Activated T-helper 17 cell treated with anti-CD3 and anti-CD28 coated beads, Interleukin-2, amount 50 U/mL, for 72 hours (primary cell): ENCODE measurements at regions not wholly inside any gene's neighbourhood (a gene's known extent, or its start where the extent isn't known, plus 50 kb on each side); places are given as distances from the start of the nearest gene placed in this dataset.

Experiments used
- ATAC-seq: fragments of 150-1000 bp; cut with Tn5 transposase; replicated peaks from 2 replicates; pipeline ENCODE4 v1.10.0; 2021; ENCODE audit warnings: mild to moderate bottlenecking, moderate library complexity
- H3K27ac Mint-ChIP-seq: one replicate; pipeline ENCODE4 v1.8.0; 2022; ENCODE audit warnings: mixed read lengths
- H3K27me3 Mint-ChIP-seq: one replicate; pipeline ENCODE4 v1.8.0; 2022; ENCODE audit warnings: mixed read lengths
- H3K36me3 Mint-ChIP-seq: one replicate; pipeline ENCODE4 v1.8.0; 2022; ENCODE audit warnings: low read depth, mild to moderate bottlenecking, mixed read lengths
- H3K4me1 Mint-ChIP-seq: one replicate; pipeline ENCODE4 v1.8.0; 2022; ENCODE audit warnings: mixed read lengths
- H3K4me3 Mint-ChIP-seq: one replicate; pipeline ENCODE4 v1.8.0; 2022; ENCODE audit warnings: mild to moderate bottlenecking, mixed read lengths
- H3K9me3 Mint-ChIP-seq: one replicate; pipeline ENCODE4 v1.8.0; 2022; ENCODE audit warnings: mixed read lengths

DNA sequence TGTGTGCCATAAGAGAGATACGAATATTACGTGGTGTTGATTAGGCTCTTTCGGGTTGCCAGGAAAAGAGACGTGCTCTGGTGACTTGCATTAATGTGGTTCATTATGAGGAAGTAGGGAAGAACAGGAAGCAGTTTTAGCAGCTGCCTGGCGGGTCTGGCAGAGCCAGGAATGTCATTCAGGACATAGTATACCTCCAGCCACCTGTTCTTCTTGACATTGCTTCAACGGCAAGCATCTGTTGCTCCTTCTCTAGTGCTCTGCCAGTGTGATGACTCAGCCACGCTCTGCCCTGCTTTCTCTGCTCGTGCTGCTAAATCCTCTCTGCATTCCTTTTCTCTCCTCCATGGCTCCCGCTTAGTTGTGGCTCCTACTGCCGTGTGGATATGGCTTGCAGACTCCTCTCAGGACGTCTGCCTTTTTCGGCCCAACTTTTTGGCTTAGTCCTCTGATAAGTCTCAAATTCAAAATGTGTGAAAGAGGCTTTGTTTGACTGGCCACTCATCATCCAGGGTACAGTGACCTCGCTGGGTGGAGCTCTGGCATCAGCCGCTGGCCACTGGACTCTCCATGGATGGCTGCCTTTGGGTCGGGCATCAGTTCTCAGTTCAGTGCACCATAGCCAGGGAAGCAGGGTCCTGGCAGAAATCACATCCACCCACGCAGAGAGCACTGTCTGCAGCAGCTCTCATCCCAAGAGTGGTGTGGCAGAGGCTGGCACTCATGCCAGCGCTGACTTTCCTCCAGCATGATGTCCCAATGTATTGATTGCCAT, 89.3 kb upstream of the KLF3 start:
- Mint-ChIP-seq H3K36me3 (no peaks in the 10 kb centered on the region), H3K9me3 (no peaks in the 10 kb centered on the region), H3K4me3 (no peak overlapping the region), H3K27ac (no peak overlapping the region), H3K4me1 (no peaks in the 10 kb centered on the region), H3K27me3 (peaks cover 3% of the 10 kb centered on the region)
- no peak for ATAC-seq

GRCh38 chr4:38576767-38577166, 87.2 kb upstream of the KLF3 start:
- no peaks in the 10 kb centered on the region for H3K36me3 Mint-ChIP-seq
- no peaks in the 10 kb centered on the region for H3K4me1 Mint-ChIP-seq
- ATAC-seq: no peak
- H3K4me3 Mint-ChIP-seq: no peak overlapping the region
- H3K9me3 Mint-ChIP-seq: no peaks in the 10 kb centered on the region
- H3K27ac Mint-ChIP-seq: no peak overlapping the region
- no peaks in the 10 kb centered on the region for H3K27me3 Mint-ChIP-seq

GRCh38 chr4:38577462-38577861, 86.5 kb upstream of the KLF3 start:
- H3K36me3 Mint-ChIP-seq: no peaks in the 10 kb centered on the region
- no peaks in the 10 kb centered on the region for H3K4me1 Mint-ChIP-seq
- ATAC-seq: no peak
- no peaks in the 10 kb centered on the region for H3K27me3 Mint-ChIP-seq
- no peaks in the 10 kb centered on the region for H3K9me3 Mint-ChIP-seq
- H3K4me3 Mint-ChIP-seq: no peak overlapping the region
- H3K27ac Mint-ChIP-seq: no peak overlapping the region

DNA sequence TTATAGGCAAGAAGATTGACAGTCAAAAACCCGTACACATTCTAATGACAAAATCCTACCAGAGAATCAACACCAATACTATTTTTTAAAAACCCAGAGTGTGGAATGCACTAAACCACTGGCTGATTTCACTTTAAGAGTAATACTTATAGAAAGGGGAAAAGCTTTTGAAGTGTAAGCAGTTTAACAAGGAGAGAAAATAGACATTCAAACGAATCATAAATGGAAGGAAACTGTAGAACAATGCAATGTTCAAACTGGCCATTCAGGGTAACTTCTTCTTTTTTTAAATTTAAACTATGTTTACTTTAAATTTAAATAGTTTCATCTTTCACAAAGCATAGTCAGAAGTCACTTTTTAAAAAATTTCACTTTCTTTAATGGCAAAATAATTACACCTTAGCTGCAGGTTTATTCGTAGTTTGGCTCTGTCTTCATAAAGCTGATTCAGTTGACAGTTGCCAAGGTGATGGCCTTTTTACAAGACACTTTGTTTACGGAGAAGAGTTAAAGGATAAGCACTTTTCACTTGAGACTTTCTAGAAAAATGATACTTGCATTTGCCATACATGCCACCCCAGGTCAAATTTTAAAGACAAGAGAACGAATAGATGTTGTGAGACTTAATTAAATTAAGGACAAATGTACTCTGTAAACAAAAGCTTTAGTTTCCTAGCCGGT, 82.4 kb upstream of the KLF3 start:
- no peaks in the 10 kb centered on the region for H3K9me3 Mint-ChIP-seq
- peaks cover 11% of the 10 kb centered on the region for H3K4me1 Mint-ChIP-seq
- no peaks in the 10 kb centered on the region for H3K27me3 Mint-ChIP-seq
- H3K36me3 Mint-ChIP-seq: no peaks in the 10 kb centered on the region
- no peak for ATAC-seq
- H3K27ac Mint-ChIP-seq: no peak overlapping the region
- no peak overlapping the region for H3K4me3 Mint-ChIP-seq

DNA sequence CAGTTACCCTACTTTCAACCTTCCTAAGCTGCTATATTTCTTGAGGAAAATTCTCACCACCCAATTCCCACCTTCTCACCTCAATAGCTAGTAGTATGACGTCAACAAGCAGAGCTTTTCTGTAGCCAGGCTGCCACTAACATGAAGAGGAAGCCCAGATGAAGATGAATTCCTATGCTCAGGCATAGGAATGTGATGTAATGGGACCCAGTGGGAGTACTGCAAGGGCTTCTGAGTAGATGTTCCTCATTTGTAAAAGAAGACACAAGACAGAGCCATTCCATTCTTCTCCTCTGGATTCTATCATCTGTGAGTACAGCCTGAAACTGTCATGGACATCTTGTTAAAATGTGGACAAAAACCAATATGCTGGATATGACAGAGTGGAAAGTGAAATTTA, 81.6 kb upstream of the KLF3 start:
- Mint-ChIP-seq H3K36me3 (no peaks in the 10 kb centered on the region), H3K4me1 (peaks cover 11% of the 10 kb centered on the region), H3K27ac (no peak overlapping the region), H3K4me3 (no peak overlapping the region), H3K9me3 (no peaks in the 10 kb centered on the region), H3K27me3 (no peaks in the 10 kb centered on the region)
- ATAC-seq: peak; percentile 35

DNA sequence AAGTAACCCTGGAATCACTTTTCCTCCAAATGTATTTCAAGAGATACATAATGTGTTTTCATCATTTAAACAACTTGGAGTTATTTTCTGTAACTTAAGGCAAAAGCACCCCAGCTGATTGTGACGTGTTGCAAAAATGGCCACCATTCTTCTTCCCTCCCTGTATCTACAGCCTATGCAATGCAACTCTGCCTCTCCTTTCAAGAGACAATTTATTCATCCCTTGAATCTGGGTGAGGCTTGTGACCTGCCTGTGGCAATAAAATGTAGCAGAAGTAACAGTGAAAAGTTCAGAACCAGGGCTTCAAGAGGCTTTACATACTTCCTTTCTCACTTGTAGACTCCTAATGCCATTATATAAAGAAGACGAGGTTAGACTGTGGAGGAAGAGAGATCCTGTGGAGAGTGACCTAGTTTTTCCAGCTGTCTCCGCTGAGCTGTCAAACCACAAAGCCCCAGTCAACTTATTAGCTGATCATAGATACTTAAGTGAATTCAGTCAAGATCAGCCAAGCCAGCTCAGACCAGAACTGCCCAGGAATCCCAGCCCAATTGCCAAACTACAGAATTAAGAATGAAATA, 81.0 kb upstream of the KLF3 start:
- Mint-ChIP-seq H3K36me3 (no peaks in the 10 kb centered on the region), H3K27me3 (no peaks in the 10 kb centered on the region), H3K9me3 (no peaks in the 10 kb centered on the region), H3K27ac (no peak overlapping the region), H3K4me1 (peaks cover 11% of the 10 kb centered on the region), H3K4me3 (peak overlapping the region; percentile 23)
- ATAC-seq: peak; percentile 96

DNA sequence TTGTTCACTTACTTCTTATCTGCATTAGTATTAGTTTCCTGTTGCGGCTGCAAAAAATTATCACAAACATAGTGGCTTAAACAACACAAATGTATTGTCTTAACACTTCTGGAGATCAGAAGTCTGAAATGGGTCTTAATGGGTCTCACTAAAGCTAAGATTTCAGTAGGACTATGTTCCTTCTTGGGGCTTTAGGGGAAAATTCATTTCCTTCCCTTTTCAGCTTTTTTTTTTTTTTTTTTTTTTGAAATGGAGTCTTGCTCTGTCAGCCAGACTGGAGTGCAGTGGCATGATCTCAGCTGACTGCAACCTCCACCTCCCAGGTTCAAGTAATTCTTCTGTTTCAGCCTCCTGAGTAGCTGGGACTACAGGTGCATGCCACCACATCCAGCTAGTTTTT, 78.1 kb upstream of the KLF3 start:
- Mint-ChIP-seq H3K4me1 (peaks cover 11% of the 10 kb centered on the region), H3K36me3 (no peaks in the 10 kb centered on the region), H3K4me3 (no peak overlapping the region), H3K27me3 (no peaks in the 10 kb centered on the region), H3K27ac (no peak overlapping the region), H3K9me3 (peaks cover 4% of the 10 kb centered on the region)
- ATAC-seq: no peak

DNA sequence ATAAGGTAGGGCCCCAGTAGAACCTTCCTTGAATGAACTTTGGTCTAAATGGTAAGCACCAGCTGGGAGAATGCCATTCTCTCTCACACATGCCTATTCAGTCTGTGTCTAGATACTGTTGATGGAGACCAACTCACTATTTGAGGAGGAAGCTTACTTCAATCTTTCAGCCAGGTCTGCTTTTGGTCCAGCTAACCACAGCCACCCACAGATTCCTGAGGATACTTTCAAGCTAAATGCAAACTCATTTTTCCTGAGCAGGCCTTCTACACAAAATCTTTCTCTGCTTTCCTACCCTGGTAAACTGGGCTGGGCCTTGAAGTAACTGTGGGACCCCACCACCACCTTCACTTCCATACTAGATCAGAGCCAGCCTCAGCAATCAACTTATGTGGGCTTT, 76.9 kb upstream of the KLF3 start:
- peaks cover 4% of the 10 kb centered on the region for H3K9me3 Mint-ChIP-seq
- H3K36me3 Mint-ChIP-seq: no peaks in the 10 kb centered on the region
- no peak overlapping the region for H3K27ac Mint-ChIP-seq
- H3K4me3 Mint-ChIP-seq: no peak overlapping the region
- H3K4me1 Mint-ChIP-seq: peaks cover 11% of the 10 kb centered on the region
- H3K27me3 Mint-ChIP-seq: no peaks in the 10 kb centered on the region
- no peak for ATAC-seq

DNA sequence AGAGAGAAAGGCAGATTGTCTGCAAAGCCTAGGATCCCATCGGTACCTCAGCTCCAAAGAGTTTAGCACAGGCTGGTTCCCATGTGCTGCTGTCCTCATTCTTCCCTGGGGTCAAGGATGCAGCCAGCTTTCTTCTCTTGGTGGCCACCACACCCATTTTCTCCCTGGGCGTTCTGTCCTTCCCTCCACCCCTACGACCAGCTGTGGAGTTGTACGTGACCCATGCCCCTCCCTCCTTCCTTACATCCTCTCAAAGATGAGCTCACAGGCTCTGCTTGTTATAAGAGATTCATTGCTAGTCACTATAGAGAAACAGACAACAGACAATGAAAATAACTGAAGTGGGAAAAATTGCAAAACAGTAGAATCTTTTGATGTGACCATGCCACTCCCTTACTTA, 74.0 kb upstream of the KLF3 start:
- H3K36me3 Mint-ChIP-seq: no peaks in the 10 kb centered on the region
- H3K9me3 Mint-ChIP-seq: peaks cover 4% of the 10 kb centered on the region
- no peak overlapping the region for H3K4me3 Mint-ChIP-seq
- no peaks in the 10 kb centered on the region for H3K27me3 Mint-ChIP-seq
- H3K27ac Mint-ChIP-seq: no peak overlapping the region
- no peaks in the 10 kb centered on the region for H3K4me1 Mint-ChIP-seq
- no peak for ATAC-seq

DNA sequence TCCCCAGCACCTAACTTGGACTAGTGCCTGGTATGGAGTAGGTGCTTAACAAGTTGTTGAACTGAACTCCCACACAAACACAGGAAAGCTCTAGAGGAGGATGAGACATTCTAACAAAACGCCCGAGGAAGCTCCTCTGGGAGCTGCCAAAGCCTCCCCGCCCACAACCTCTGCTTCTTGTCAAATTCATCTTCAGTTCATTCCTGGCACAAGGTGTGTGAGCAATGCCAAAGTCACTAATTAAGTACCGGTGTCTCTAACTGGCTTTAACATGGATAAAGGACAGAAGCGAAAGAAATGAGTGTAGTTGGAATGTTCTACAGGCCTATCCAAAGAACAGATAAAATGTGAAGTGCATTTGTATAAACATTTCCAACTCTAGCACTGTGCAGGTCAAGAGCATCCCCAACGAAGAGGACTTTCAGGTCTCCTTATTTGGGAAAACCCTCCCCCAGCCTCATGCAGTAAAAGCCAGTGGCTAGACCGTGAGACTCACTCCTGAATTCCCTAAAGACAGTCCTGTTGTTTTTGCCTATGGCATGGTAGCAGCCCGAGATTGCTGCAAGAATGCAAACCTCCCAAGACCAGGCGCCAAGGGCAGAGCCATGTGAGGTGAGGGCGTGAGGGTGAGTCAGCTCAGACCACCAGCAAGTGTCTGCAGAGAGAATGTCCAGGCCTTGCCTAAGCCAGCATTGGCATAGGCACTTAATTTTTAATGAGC, 72.2 kb upstream of the KLF3 start:
- Mint-ChIP-seq H3K36me3 (no peaks in the 10 kb centered on the region), H3K4me3 (no peak overlapping the region), H3K27me3 (no peaks in the 10 kb centered on the region), H3K27ac (no peak overlapping the region), H3K4me1 (no peaks in the 10 kb centered on the region), H3K9me3 (peaks cover 4% of the 10 kb centered on the region)
- ATAC-seq: no peak

- Mint-ChIP-seq H3K36me3 (no peaks in the 10 kb centered on the region), H3K4me3 (no peak overlapping the region), H3K27me3 (no peaks in the 10 kb centered on the region), H3K27ac (no peak overlapping the region), H3K9me3 (no peaks in the 10 kb centered on the region), H3K4me1 (no peaks in the 10 kb centered on the region)
- no peak for ATAC-seq
Measured at GRCh38 chr4:38598489-38598888, 65.5 kb upstream of the KLF3 start.

DNA sequence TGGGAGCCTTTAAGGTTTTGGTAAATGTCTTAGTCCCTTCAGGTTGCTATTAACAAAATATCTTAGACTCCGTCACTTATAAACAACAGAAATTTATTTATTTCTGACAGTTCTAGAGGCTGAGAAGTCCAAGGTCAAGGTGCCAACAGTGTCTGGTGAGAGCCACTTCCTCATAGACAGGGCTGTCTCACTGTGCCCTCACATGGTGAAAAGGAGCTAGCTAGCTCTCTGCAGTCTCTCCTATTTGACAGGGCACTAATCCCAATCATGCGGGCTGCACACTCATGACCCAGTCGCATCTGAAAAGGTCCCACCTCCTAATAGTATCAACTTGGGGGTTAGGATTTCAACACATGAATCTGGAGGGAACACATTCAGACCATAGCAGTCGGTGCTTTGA, 63.4 kb upstream of the KLF3 start:
- no peak overlapping the region for H3K27ac Mint-ChIP-seq

GRCh38 chr4:38601244-38601915, 62.6 kb upstream of the KLF3 start:
- H3K4me3 Mint-ChIP-seq: no peak overlapping the region
- H3K27ac Mint-ChIP-seq: no peak overlapping the region
- no peak for ATAC-seq
- peaks cover 21% of the 10 kb centered on the region for H3K4me1 Mint-ChIP-seq
- no peaks in the 10 kb centered on the region for H3K27me3 Mint-ChIP-seq
- no peaks in the 10 kb centered on the region for H3K9me3 Mint-ChIP-seq
- H3K36me3 Mint-ChIP-seq: no peaks in the 10 kb centered on the region

More for the DNA sequence above, 63.4 kb upstream of the KLF3 start:
- no peak for ATAC-seq
- Mint-ChIP-seq H3K36me3 (no peaks in the 10 kb centered on the region), H3K27me3 (no peaks in the 10 kb centered on the region), H3K4me3 (no peak overlapping the region), H3K9me3 (no peaks in the 10 kb centered on the region), H3K4me1 (peaks cover 16% of the 10 kb centered on the region)

DNA sequence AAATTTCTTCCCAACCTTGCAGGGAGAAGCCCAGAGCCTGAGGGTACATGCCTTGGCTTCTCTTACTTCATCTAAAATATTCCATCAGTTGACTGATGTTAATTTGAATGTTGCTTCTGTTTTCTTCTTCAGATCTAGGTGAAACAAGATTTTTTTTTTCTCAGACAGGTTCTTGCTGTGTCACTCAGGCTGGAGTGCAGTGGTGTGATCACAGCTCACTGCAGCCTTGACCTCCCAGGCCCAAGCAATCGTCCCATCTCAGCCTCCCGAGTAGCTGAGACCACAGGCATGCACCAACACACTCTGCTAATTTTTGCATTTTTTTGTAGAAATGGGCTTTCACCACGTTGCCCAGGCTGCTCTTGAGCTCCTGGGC, 62.1 kb upstream of the KLF3 start:
- no peaks in the 10 kb centered on the region for H3K27me3 Mint-ChIP-seq
- ATAC-seq: no peak

More for the DNA sequence above, 62.1 kb upstream of the KLF3 start:
- Mint-ChIP-seq H3K36me3 (no peaks in the 10 kb centered on the region), H3K9me3 (no peaks in the 10 kb centered on the region), H3K4me3 (no peak overlapping the region), H3K4me1 (peaks cover 22% of the 10 kb centered on the region), H3K27ac (no peak overlapping the region)
